Astrocyte (in vitro differentiated cells and primary cell): ENCODE measurements at regions not wholly inside any gene's neighbourhood (a gene's known extent, or its start where the extent isn't known, plus 50 kb on each side); places are given as distances from the start of the nearest gene placed in this dataset.

Experiments
- DNase-seq: peaks from one replicate; pipeline ENCODE4 v3.0.0-alpha.2; 2010; ENCODE audit warnings: low read depth
- FAIRE-seq: peaks from 2 replicates; lab custom pipeline; 2011; peaks lifted over from hg19 to GRCh38; lab: Jason Lieb, UNC
- H2AFZ ChIP-seq: 2 replicates; pipeline ENCODE4 v1.6.0; 2012; ENCODE audit warnings: low read depth, low read length, inconsistent platforms
- H3K27ac ChIP-seq: 2 replicates; pipeline ENCODE4 v1.5.1; 2011; ENCODE audit warnings: low read depth, low read length, inconsistent platforms
- H3K27me3 ChIP-seq: 2 replicates; pipeline ENCODE4 v1.6.0; 2011; ENCODE audit warnings: low read length, inconsistent platforms; ENCODE audit not compliant: insufficient read depth
- H3K36me3 ChIP-seq: 2 replicates; pipeline ENCODE4 v1.5.1; 2011; ENCODE audit warnings: low read length, inconsistent platforms; ENCODE audit not compliant: insufficient read depth
- H3K4me1 ChIP-seq: 2 replicates; pipeline ENCODE4 v1.5.1; 2011; ENCODE audit warnings: low read length, inconsistent platforms; ENCODE audit not compliant: insufficient read depth
- H3K4me2 ChIP-seq: 2 replicates; pipeline ENCODE4 v1.6.0; 2012; ENCODE audit warnings: low read length, inconsistent platforms
- H3K4me3 ChIP-seq: 2 replicates; pipeline ENCODE4 v1.5.1; 2011; ENCODE audit warnings: low read depth, mild to moderate bottlenecking, low read length, inconsistent platforms; ENCODE audit not compliant: insufficient read depth
- H3K79me2 ChIP-seq: 2 replicates; pipeline ENCODE4 v1.6.0; 2012; ENCODE audit warnings: mild to moderate bottlenecking, low read length, inconsistent platforms; ENCODE audit not compliant: insufficient read depth
- H3K9ac ChIP-seq: 2 replicates; pipeline ENCODE4 v1.6.0; 2012; ENCODE audit warnings: mild to moderate bottlenecking, low read length, inconsistent platforms
- H3K9me3 ChIP-seq: 2 replicates; pipeline ENCODE4 v1.5.1; 2012; ENCODE audit warnings: low read depth, mild to moderate bottlenecking, low read length, inconsistent platforms; ENCODE audit not compliant: insufficient read depth
- H4K20me1 ChIP-seq: 2 replicates; pipeline ENCODE4 v1.6.0; 2012; ENCODE audit warnings: low read length, inconsistent platforms; ENCODE audit not compliant: insufficient read depth
- H3K27ac Mint-ChIP-seq: one replicate; pipeline ENCODE4 v1.8.0; 2021; ENCODE audit warnings: mild to moderate bottlenecking, mixed read lengths; ENCODE audit not compliant: unreplicated experiment
- H3K27me3 Mint-ChIP-seq: one replicate; pipeline ENCODE4 v1.8.0; 2021; ENCODE audit warnings: low read depth, mixed read lengths; ENCODE audit not compliant: unreplicated experiment
- H3K36me3 Mint-ChIP-seq: one replicate; pipeline ENCODE4 v1.8.0; 2021; ENCODE audit warnings: low read depth, mixed read lengths; ENCODE audit not compliant: unreplicated experiment
- H3K4me1 Mint-ChIP-seq: one replicate; pipeline ENCODE4 v1.8.0; 2021; ENCODE audit warnings: low read depth, mixed read lengths; ENCODE audit not compliant: unreplicated experiment
- H3K4me3 Mint-ChIP-seq: one replicate; pipeline ENCODE4 v1.8.0; 2021; ENCODE audit warnings: mild to moderate bottlenecking, moderate library complexity, mixed read lengths; ENCODE audit not compliant: unreplicated experiment
- H3K9me3 Mint-ChIP-seq: one replicate; pipeline ENCODE4 v1.8.0; 2021; ENCODE audit warnings: mild to moderate bottlenecking, mixed read lengths; ENCODE audit not compliant: unreplicated experiment
- CTCF ChIP-seq: IDR thresholded peaks from 2 replicates; pipeline ENCODE4 v1.5.1; 2011; ENCODE audit warnings: low read depth, mild to moderate bottlenecking, inconsistent platforms, low read length, moderate library complexity; ENCODE audit not compliant: insufficient read depth
- EZH2 ChIP-seq: IDR thresholded peaks from 2 replicates; pipeline ENCODE4 v1.6.1; 2012; ENCODE audit warnings: mild to moderate bottlenecking, low read length, inconsistent platforms; ENCODE audit not compliant: insufficient read depth

GRCh38 chr2:58890865-58891525, 649.9 kb upstream of the FANCL start:
- no peak overlapping the region for H2AFZ ChIP-seq
- H3K27ac Mint-ChIP-seq, result no peak overlapping the region
- FAIRE-seq, result no peak

GRCh38 chr2:58886009-58886408, 644.9 kb upstream of the FANCL start:
- Histone ChIP-seq H3K27ac (no peak overlapping the region), H3K79me2 (no peaks in the 10 kb centered on the region)

More at GRCh38 chr2:58890865-58891525, 649.9 kb upstream of the FANCL start:
- Histone ChIP-seq H3K9me3 (no peaks in the 10 kb centered on the region), H3K36me3 (no peaks in the 10 kb centered on the region), H3K4me2 (no peak overlapping the region), H3K27me3 (peaks cover 4% of the 10 kb centered on the region), H4K20me1 (no peaks in the 10 kb centered on the region), H3K4me1 (no peaks in the 10 kb centered on the region), H3K79me2 (no peaks in the 10 kb centered on the region), H3K27ac (no peak overlapping the region), H3K9ac (no peak overlapping the region), H3K4me3 (no peak overlapping the region)
- no peaks in the 10 kb centered on the region for H3K36me3 Mint-ChIP-seq
- H3K9me3 Mint-ChIP-seq, result no peaks in the 10 kb centered on the region
- no peak overlapping the region for H3K4me3 Mint-ChIP-seq
- H3K27me3 Mint-ChIP-seq, result peaks cover 2% of the 10 kb centered on the region
- peaks cover 5% of the 10 kb centered on the region for H3K4me1 Mint-ChIP-seq
- TF ChIP-seq CTCF, result no peak
- TF ChIP-seq EZH2, result no peak
- no peak for DNase-seq

More at GRCh38 chr2:58886009-58886408, 644.9 kb upstream of the FANCL start:
- Histone ChIP-seq H3K9me3 (no peaks in the 10 kb centered on the region), H3K36me3 (no peaks in the 10 kb centered on the region), H4K20me1 (no peaks in the 10 kb centered on the region), H3K4me3 (no peak overlapping the region), H3K9ac (no peak overlapping the region), H2AFZ (no peak overlapping the region), H3K4me1 (no peaks in the 10 kb centered on the region), H3K4me2 (no peak overlapping the region), H3K27me3 (no peaks in the 10 kb centered on the region)
- H3K36me3 Mint-ChIP-seq, result no peaks in the 10 kb centered on the region
- no peak overlapping the region for H3K27ac Mint-ChIP-seq
- H3K4me3 Mint-ChIP-seq, result no peak overlapping the region
- FAIRE-seq (no peak), DNase-seq (no peak)
- no peak for TF ChIP-seq CTCF
- no peak for TF ChIP-seq EZH2
- H3K27me3 Mint-ChIP-seq, result peaks cover 2% of the 10 kb centered on the region
- H3K9me3 Mint-ChIP-seq, result no peaks in the 10 kb centered on the region
- peaks cover 3% of the 10 kb centered on the region for H3K4me1 Mint-ChIP-seq
